ENCODE measurements at regions not wholly inside any gene's neighbourhood (a gene's known extent, or its start where the extent isn't known, plus 50 kb on each side); places are given as distances from the start of the nearest gene placed in this dataset.
"Not testable (repeated sequence)": the region's sequence is repeated elsewhere in the genome, so short reads cannot be mapped to it uniquely, and the experiment has no call there.

- DNase-seq, result no peak
Observed at GRCh38 chr7:155231941-155232340, 65.7 kb upstream of the INSIG1 start.

- DNase-seq, result no peak
Observed at GRCh38 chr7:155232911-155233310, 64.8 kb upstream of the INSIG1 start.

GRCh38 chr7:155233311-155234157, 64.1 kb upstream of the INSIG1 start:
- no peak for DNase-seq

- DNase-seq, result no peak
Observed at GRCh38 chr7:155234158-155234492, 63.6 kb upstream of the INSIG1 start.

- no peak for DNase-seq
Observed at GRCh38 chr7:155234950-155235789, 62.5 kb upstream of the INSIG1 start.

- DNase-seq, result no peak
Observed at GRCh38 chr7:155236386-155236785, 61.3 kb upstream of the INSIG1 start.

- no peak for DNase-seq
Observed at GRCh38 chr7:155237297-155237696, 60.4 kb upstream of the INSIG1 start.

GRCh38 chr7:155237730-155238129, 59.9 kb upstream of the INSIG1 start:
- no peak for DNase-seq

- DNase-seq, result not testable (repeated sequence)
Observed at GRCh38 chr7:155239431-155240087, 58.1 kb upstream of the INSIG1 start.

GRCh38 chr7:155244675-155245074, 53.0 kb upstream of the INSIG1 start:
- no peak for DNase-seq

GRCh38 chr7:155247479-155248365, 50.0 kb upstream of the INSIG1 start:
- no peak for DNase-seq
